Glomerular visceral epithelial cell (primary cell): ENCODE measurements at regions not wholly inside any gene's neighbourhood (a gene's known extent, or its start where the extent isn't known, plus 50 kb on each side); places are given as distances from the start of the nearest gene placed in this dataset.
"Not testable (repeated sequence)": the region's sequence is repeated elsewhere in the genome, so short reads cannot be mapped to it uniquely, and the experiment has no call there.

Source experiments
- DNase-seq: peaks from one replicate; pipeline ENCODE4 v3.0.0-alpha.2; 2016; ENCODE audit errors: extremely low spot score

- DNase-seq = no peak
Measured at GRCh38 chr6:4677011-4677750, 99.0 kb upstream of the CDYL start.

- DNase-seq = no peak
Measured at GRCh38 chr6:4676016-4676415, 100.2 kb upstream of the CDYL start.

- no peak for DNase-seq
Measured at GRCh38 chr6:4675121-4675520, 101.1 kb upstream of the CDYL start.

GRCh38 chr6:4673861-4674260, 102.3 kb upstream of the CDYL start:
- DNase-seq = no peak

- DNase-seq = no peak
Measured at GRCh38 chr6:4672772-4673171, 103.4 kb upstream of the CDYL start.

GRCh38 chr6:4671587-4672115, 104.6 kb upstream of the CDYL start:
- DNase-seq = no peak

- no peak for DNase-seq
Measured at GRCh38 chr6:4670824-4671409, 105.3 kb upstream of the CDYL start.

- DNase-seq = no peak
Measured at GRCh38 chr6:4670290-4670689, 105.9 kb upstream of the CDYL start.

GRCh38 chr6:4668271-4669179, 107.7 kb upstream of the CDYL start:
- DNase-seq = no peak

GRCh38 chr6:4667591-4667990, 108.6 kb upstream of the CDYL start:
- no peak for DNase-seq

- no peak for DNase-seq
Measured at GRCh38 chr6:4666886-4667513, 109.2 kb upstream of the CDYL start.

GRCh38 chr6:4665489-4666417, 110.5 kb upstream of the CDYL start:
- no peak for DNase-seq

- DNase-seq = no peak
Measured at GRCh38 chr6:4664911-4665310, 111.3 kb upstream of the CDYL start.

- no peak for DNase-seq
Measured at GRCh38 chr6:4664117-4664626, 112.0 kb upstream of the CDYL start.

- DNase-seq = no peak
Measured at GRCh38 chr6:4662886-4663285, 113.3 kb upstream of the CDYL start.

GRCh38 chr6:4661391-4661790, 114.8 kb upstream of the CDYL start:
- no peak for DNase-seq

GRCh38 chr6:4660377-4661321, 115.6 kb upstream of the CDYL start:
- DNase-seq = no peak

GRCh38 chr6:4659719-4660118, 116.5 kb upstream of the CDYL start:
- not testable (repeated sequence) for DNase-seq

- DNase-seq = no peak
Measured at GRCh38 chr6:4658486-4658885, 117.7 kb upstream of the CDYL start.
